NB4 (cell line): ENCODE measurements at regions not wholly inside any gene's neighbourhood (a gene's known extent, or its start where the extent isn't known, plus 50 kb on each side); places are given as distances from the start of the nearest gene placed in this dataset.

ENCODE experiments used
- TF ChIP-seq, protein P1 (sequence below): IDR thresholded peaks from one replicate; pipeline ENCODE4 v1.5.1; 2012; ENCODE audit warnings: low read depth, low read length
- TF ChIP-seq, protein P2 (sequence below): IDR thresholded peaks from 2 replicates; pipeline ENCODE4 v1.6.1; 2011; ENCODE audit warnings: low read depth, low read length

DNA sequence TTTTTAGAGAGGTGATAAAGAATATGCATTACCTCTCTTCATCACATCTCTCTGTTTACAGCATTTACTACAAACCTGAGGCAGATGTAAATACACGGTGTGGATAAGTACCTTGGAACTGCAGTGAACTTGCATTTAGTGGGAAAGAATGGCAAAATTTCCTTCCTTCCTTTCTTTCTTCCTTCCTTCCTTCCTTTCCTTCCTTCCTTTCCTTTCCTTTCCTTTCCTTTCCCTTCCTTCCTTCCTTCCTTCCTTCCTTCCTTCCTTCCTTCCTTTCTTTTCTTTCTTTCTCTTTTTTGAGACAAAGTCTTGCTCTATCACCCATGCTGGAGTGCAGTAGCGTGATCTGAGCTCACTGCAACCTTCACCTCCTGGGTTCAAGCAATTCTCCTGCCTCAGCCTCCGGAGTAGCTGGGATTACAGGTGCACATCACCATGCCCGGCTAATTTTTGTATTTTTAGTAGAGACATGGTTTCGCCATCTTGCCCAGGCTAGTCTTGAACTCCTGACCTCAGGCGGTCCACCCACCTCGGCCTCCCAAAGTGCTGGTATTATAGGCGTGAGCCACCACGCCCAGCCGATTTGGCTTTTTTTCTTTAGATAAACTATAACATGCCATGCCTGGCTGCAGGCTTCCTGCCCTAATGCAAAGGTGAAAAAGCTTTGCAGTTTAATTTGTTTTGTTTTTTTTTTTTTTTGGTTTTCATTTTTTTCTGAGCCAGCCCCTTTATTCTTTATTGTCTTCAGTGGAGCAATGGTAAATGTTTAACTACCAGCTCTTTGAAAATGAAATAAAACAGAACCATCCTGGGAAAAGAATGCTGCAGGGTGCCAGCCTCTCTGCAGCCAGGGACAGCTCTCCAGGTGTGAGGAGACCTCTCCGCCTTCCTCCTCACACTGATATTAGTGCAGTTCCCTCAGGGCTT, 64.2 kb upstream of the NEDD9 start:
- TF ChIP-seq, protein P1, sequence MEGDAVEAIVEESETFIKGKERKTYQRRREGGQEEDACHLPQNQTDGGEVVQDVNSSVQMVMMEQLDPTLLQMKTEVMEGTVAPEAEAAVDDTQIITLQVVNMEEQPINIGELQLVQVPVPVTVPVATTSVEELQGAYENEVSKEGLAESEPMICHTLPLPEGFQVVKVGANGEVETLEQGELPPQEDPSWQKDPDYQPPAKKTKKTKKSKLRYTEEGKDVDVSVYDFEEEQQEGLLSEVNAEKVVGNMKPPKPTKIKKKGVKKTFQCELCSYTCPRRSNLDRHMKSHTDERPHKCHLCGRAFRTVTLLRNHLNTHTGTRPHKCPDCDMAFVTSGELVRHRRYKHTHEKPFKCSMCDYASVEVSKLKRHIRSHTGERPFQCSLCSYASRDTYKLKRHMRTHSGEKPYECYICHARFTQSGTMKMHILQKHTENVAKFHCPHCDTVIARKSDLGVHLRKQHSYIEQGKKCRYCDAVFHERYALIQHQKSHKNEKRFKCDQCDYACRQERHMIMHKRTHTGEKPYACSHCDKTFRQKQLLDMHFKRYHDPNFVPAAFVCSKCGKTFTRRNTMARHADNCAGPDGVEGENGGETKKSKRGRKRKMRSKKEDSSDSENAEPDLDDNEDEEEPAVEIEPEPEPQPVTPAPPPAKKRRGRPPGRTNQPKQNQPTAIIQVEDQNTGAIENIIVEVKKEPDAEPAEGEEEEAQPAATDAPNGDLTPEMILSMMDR, result no peak
- TF ChIP-seq, protein P2, sequence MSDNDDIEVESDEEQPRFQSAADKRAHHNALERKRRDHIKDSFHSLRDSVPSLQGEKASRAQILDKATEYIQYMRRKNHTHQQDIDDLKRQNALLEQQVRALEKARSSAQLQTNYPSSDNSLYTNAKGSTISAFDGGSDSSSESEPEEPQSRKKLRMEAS, result no peak
